PC-9 (cell line): ENCODE measurements at regions not wholly inside any gene's neighbourhood (a gene's known extent, or its start where the extent isn't known, plus 50 kb on each side); places are given as distances from the start of the nearest gene placed in this dataset.

Experiments used
- CTCF ChIP-seq: fragments of 200-600 bp; sonication (generic); conservative IDR thresholded peaks from 2 replicates; pipeline ENCODE4 v1.6.1; 2017; ENCODE audit warnings: mixed run types, antibody characterized with exemption, mild to moderate bottlenecking, moderate library complexity
- EZH2 ChIP-seq: fragments of 200-600 bp; sonication (generic); IDR thresholded peaks from 2 replicates; pipeline ENCODE4 v1.8.0; 2017; ENCODE audit warnings: antibody characterized with exemption, low read depth

GRCh38 chr4:124173912-124174311, 538.6 kb downstream of the ANKRD50 start:
- TF ChIP-seq CTCF (no peak), EZH2 (no peak)
